LNCaP clone FGC (cell line): ENCODE measurements at regions not wholly inside any gene's neighbourhood (a gene's known extent, or its start where the extent isn't known, plus 50 kb on each side); places are given as distances from the start of the nearest gene placed in this dataset.
"Not testable (repeated sequence)": the region's sequence is repeated elsewhere in the genome, so short reads cannot be mapped to it uniquely, and the experiment has no call there.

ENCODE experiments used
- DNase-seq: peaks from one replicate; pipeline ENCODE4 v3.0.0-alpha.2; 2011; ENCODE audit warnings: low read depth
- H3K4me3 ChIP-seq: 2 replicates; pipeline ENCODE4 v1.5.1; 2011; ENCODE audit warnings: mild to moderate bottlenecking, low read depth, low read length, control low read depth
- TF ChIP-seq, protein P1 (sequence below): IDR thresholded peaks from 2 replicates; pipeline ENCODE4 v1.5.1; 2012; ENCODE audit warnings: mild to moderate bottlenecking; ENCODE audit not compliant: control insufficient read depth, insufficient read depth; ENCODE audit errors: extremely low read depth

DNA sequence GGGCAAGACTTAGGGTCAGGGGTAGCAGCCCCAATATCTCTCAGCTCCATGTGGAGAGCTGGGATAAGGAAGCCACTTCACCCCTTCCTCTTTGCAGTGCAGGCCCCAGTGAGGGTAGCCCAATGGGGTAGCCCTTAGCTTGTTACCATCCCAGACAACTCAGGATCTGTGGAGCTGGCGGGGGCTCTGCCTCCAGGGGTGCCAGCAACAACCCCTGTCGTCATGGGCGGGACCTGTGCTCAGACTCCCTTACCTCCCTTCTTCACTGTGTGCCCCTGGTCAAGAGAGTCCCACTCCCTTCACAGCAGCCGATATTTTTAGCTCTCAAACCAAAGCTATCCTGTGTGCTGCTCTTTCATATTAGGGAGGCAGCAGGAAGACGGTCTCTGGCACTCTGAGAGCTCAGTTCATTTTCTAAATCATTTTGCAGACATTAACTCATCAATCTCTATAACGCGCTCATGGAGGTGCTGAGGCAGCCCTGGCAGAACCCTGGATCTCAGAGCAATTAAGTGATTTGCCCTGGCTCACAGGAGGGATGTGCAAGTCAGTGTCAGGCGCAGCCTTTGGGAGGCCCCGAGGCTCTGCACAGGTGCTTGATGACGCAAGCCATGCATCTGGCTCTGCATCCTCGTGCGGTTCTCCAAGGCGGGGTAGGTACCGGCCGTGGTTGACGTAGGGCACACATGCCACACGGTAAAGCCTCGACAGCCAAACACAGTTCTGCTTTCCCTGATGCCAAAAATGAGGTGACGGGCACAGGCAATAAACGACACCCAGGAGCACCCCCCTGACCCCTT is 357.6 kb downstream of the SHANK2 start:
- H3K4me3 ChIP-seq, result no peak overlapping the region
- TF ChIP-seq, protein P1, sequence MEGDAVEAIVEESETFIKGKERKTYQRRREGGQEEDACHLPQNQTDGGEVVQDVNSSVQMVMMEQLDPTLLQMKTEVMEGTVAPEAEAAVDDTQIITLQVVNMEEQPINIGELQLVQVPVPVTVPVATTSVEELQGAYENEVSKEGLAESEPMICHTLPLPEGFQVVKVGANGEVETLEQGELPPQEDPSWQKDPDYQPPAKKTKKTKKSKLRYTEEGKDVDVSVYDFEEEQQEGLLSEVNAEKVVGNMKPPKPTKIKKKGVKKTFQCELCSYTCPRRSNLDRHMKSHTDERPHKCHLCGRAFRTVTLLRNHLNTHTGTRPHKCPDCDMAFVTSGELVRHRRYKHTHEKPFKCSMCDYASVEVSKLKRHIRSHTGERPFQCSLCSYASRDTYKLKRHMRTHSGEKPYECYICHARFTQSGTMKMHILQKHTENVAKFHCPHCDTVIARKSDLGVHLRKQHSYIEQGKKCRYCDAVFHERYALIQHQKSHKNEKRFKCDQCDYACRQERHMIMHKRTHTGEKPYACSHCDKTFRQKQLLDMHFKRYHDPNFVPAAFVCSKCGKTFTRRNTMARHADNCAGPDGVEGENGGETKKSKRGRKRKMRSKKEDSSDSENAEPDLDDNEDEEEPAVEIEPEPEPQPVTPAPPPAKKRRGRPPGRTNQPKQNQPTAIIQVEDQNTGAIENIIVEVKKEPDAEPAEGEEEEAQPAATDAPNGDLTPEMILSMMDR, result no peak
- no peak for DNase-seq

DNA sequence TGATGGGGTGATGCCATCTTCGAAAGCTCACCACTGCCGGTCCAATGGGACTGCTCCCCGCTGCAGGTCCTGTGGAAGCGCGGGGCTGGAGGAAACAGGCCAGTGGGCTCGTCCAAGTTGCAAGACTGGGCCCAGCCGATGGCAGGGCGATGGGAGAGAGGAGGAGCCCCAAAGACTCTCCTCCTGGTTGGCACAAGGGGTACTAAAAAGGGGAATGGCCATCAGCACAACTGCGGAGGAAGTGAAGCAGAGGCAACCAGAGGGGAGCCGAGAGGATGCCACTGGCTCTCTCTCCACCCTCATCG is 357.1 kb downstream of the SHANK2 start:
- no peak for DNase-seq
- TF ChIP-seq, protein P1, result no peak
- no peak overlapping the region for H3K4me3 ChIP-seq

DNA sequence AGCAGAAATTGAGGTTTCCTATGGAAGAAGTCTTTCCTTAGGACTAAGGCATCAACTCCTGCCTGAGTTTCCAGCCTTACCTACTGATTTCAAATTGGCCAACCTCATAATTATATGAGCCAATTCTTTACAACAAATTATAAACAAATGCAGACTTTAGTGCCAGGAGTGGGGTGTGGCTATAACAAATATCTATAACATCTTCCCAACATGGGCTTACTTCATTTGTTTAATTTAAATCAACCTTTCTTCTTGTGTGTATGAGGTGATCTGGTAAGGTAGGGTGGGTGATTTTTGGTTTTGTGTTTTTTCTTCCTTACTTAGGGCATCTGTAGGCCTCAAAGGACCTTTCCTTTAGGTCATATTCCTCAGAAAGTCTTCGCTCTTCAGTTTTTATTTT is 354.9 kb downstream of the SHANK2 start:
- no peak for DNase-seq
- TF ChIP-seq, protein P1, result no peak
- H3K4me3 ChIP-seq, result no peak overlapping the region

DNA sequence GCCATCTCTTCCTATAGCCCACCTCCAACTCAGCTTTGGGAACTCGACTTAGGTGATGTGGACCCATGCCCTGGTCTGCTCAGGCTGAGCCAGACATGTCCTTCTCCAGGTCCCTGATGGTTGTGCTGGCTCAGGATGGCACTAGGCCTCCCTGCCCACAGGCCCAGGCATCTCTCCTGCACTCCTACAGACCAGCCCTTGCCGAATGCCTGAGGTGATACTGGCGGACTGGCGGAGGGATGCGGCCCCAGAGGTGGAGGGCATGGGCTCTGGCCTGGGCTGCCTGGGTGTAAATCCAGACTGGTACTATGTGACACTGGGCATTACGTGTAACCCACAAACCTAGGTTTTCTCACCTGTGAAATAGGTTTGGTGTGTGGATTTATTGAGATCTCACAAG is 352.8 kb downstream of the SHANK2 start:
- no peak overlapping the region for H3K4me3 ChIP-seq
- TF ChIP-seq, protein P1, result no peak
- no peak for DNase-seq

DNA sequence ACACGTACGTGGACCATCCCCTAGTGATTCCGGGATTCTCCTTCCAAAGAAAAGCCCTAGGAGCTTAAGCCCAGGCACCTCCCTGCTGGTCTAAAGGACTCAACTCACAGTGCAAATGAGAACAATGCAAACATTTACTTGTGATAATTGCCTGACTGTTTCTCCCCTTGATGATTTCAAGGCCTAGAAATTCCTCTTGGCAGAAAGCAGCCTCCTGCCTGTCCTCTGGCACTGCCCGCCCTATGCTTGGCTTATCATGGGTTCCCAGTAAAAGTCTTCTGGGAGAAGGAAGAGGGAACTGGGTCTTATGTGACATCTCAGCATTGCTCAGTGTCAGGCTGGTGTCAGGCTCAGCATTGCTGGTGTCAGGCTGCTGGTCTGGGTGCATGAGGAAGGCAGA is 351.8 kb downstream of the SHANK2 start:
- TF ChIP-seq, protein P1, result no peak
- H3K4me3 ChIP-seq, result no peak overlapping the region
- no peak for DNase-seq

DNA sequence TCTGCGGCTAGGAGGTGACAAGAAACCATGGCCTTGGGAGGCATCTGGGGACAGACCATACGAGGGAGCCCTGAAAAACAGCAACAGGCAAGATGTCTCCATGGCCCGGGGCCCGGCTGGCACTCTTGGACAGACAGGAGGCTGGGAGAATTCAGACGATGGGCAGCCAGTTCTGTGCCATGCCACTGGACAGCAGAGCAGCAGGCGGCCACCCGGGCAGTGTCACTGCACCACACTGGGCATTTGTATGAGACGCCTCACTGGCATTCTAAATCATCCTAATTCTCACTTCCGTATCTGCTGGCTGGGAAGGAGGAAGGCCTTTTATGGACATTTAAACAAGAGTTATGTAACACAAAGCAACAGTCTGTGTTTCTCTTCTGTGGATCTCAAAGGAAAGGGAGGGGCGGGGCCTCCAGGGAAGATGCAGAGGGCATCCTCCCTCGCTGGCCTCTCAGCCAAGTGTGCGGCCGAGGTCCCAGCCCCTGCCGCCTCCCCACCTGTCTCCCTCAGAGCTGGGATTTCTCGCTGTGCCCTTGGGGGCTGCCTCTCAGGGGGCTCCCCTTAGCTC is 350.3 kb downstream of the SHANK2 start:
- TF ChIP-seq, protein P1, result no peak
- no peak for DNase-seq

DNA sequence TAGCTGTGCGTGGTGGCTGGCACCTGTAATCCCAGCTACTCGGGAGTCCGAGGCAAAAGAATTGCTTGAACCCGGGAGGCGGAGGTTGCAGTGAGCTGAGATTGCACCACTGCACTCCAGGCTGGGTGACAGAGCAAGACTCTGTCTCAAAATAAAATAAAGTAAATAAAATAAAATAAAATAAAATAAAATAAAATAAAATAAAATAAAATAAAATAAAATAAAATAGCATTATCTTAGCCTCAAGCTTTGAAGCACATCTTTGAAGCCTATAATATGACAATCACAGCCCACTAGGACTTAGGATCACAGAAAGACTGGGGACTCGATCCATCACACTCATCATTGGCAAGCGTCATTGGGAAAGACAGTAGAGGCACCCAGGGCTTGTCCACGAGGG is 349.1 kb downstream of the SHANK2 start:
- not testable (repeated sequence) for DNase-seq

More for the DNA sequence above, 350.3 kb downstream of the SHANK2 start:
- no peak overlapping the region for H3K4me3 ChIP-seq

More for the DNA sequence above, 349.1 kb downstream of the SHANK2 start:
- not testable (repeated sequence) for H3K4me3 ChIP-seq
